Subcutaneous abdominal adipose tissue (tissue), 5 donors: ENCODE measurements at regions not wholly inside any gene's neighbourhood (a gene's known extent, or its start where the extent isn't known, plus 50 kb on each side); places are given as distances from the start of the nearest gene placed in this dataset.
"Not testable (repeated sequence)": the region's sequence is repeated elsewhere in the genome, so short reads cannot be mapped to it uniquely, and the experiment has no call there.

ENCODE experiments used
- H3K27ac ChIP-seq: one replicate; pipeline ENCODE4 v1.7.0; 2013; ENCODE audit warnings: low read depth, mild to moderate bottlenecking, inconsistent platforms, low read length, moderate library complexity
- H3K27me3 ChIP-seq, 5 donors: one replicate each; pipeline ENCODE4 v1.7.0; 2013; ENCODE audit warnings: low read length in 5 of 5, inconsistent platforms in 1 of 5; ENCODE audit not compliant: control insufficient read depth in 5 of 5, insufficient read depth in 4 of 5
- H3K36me3 ChIP-seq, 5 donors: one replicate each; pipeline ENCODE4 v1.7.0; 2013; ENCODE audit warnings: low read length in 5 of 5; ENCODE audit not compliant: control insufficient read depth in 5 of 5, insufficient read depth in 5 of 5
- H3K4me1 ChIP-seq, 5 donors: one replicate each; pipeline ENCODE4 v1.7.0; 2013; ENCODE audit warnings: low read length in 5 of 5, mild to moderate bottlenecking in 3 of 5, moderate library complexity in 1 of 5; ENCODE audit not compliant: control insufficient read depth in 5 of 5, insufficient read depth in 5 of 5
- H3K4me3 ChIP-seq, 5 donors: one replicate each; pipeline ENCODE4 v1.7.0; 2013; ENCODE audit warnings: low read length in 5 of 5, low read depth in 1 of 5
- H3K9ac ChIP-seq, 5 donors: one replicate each; pipeline ENCODE4 v1.7.0; 2013; ENCODE audit warnings: low read length in 5 of 5, mild to moderate bottlenecking in 4 of 5, moderate library complexity in 3 of 5
- H3K9me3 ChIP-seq, 5 donors: one replicate each; pipeline ENCODE4 v1.7.0; 2013; ENCODE audit warnings: low read length in 5 of 5; ENCODE audit not compliant: control insufficient read depth in 5 of 5
- donor health status: healthy.
- donor health status: healthy.
- donor health status: healthy.
- donor health status: healthy.
- donor health status: healthy.

- not testable (repeated sequence) for H3K9ac ChIP-seq, H3K9me3 ChIP-seq, H3K27ac ChIP-seq, H3K4me3 ChIP-seq, H3K4me1 ChIP-seq, H3K36me3 ChIP-seq
- H3K27me3 ChIP-seq = peaks cover 0 to 10% (median 3%) of the 10 kb centered on the region in 5 donors
Observed at GRCh38 chr17:21470422-21470821, 94.3 kb downstream of the KCNJ12 start.

- Histone ChIP-seq H3K36me3 (no peaks in the 10 kb centered on the region), H3K4me1 (no peaks in the 10 kb centered on the region), H3K9me3 (no peaks in the 10 kb centered on the region), H3K27ac (no peak overlapping the region), H3K27me3 (peaks cover 0 to 10% (median 3%) of the 10 kb centered on the region in 5 donors), H3K9ac (no peak overlapping the region), H3K4me3 (no peak overlapping the region)
Observed at GRCh38 chr17:21470861-21471260, 94.7 kb downstream of the KCNJ12 start.

GRCh38 chr17:21474815-21475214 is 98.7 kb downstream of the KCNJ12 start:
- H3K27me3 ChIP-seq = peaks cover 2 to 19% (median 10%) of the 10 kb centered on the region in 5 donors
- H3K4me3 ChIP-seq = no peak overlapping the region
- no peak overlapping the region for H3K9ac ChIP-seq
- H3K27ac ChIP-seq = no peak overlapping the region
- no peaks in the 10 kb centered on the region for H3K4me1 ChIP-seq
- H3K9me3 ChIP-seq = peaks cover 0 to 13% (median 7%) of the 10 kb centered on the region in 5 donors
- H3K36me3 ChIP-seq = no peaks in the 10 kb centered on the region

- Histone ChIP-seq H3K36me3 (no peaks in the 10 kb centered on the region), H3K9me3 (peaks cover 0 to 13% (median 7%) of the 10 kb centered on the region in 5 donors), H3K4me1 (no peaks in the 10 kb centered on the region), H3K27me3 (peaks cover 3 to 25% (median 10%) of the 10 kb centered on the region in 5 donors), H3K9ac (no peak overlapping the region), H3K27ac (no peak overlapping the region), H3K4me3 (no peak overlapping the region)
Observed at GRCh38 chr17:21475571-21475970, 99.4 kb downstream of the KCNJ12 start.

GRCh38 chr17:21476867-21477266 is 100.7 kb downstream of the KCNJ12 start:
- no peak overlapping the region for H3K9ac ChIP-seq
- no peak overlapping the region for H3K27ac ChIP-seq
- no peaks in the 10 kb centered on the region for H3K36me3 ChIP-seq
- peaks cover 0 to 13% (median 7%) of the 10 kb centered on the region in 5 donors for H3K9me3 ChIP-seq
- H3K27me3 ChIP-seq = peaks cover 3 to 28% (median 10%) of the 10 kb centered on the region in 5 donors
- H3K4me3 ChIP-seq = no peak overlapping the region
- H3K4me1 ChIP-seq = no peaks in the 10 kb centered on the region

- no peaks in the 10 kb centered on the region for H3K36me3 ChIP-seq
- H3K4me1 ChIP-seq = no peaks in the 10 kb centered on the region
- H3K9me3 ChIP-seq = peaks cover 0 to 13% (median 7%) of the 10 kb centered on the region in 5 donors
- H3K27ac ChIP-seq = no peak overlapping the region
- H3K4me3 ChIP-seq = no peak overlapping the region
- no peak overlapping the region for H3K9ac ChIP-seq
- peaks cover 3 to 15% (median 5%) of the 10 kb centered on the region in 5 donors for H3K27me3 ChIP-seq
Observed at GRCh38 chr17:21482189-21482865, 106.2 kb downstream of the KCNJ12 start.

- H3K9me3 ChIP-seq, H3K4me1 ChIP-seq, H3K27me3 ChIP-seq, H3K4me3 ChIP-seq, H3K9ac ChIP-seq, H3K36me3 ChIP-seq, H3K27ac ChIP-seq: not testable (repeated sequence)
Observed at GRCh38 chr17:21488043-21488442, 111.9 kb downstream of the KCNJ12 start.

- H3K9me3 ChIP-seq = no peaks in the 10 kb centered on the region
- H3K27me3 ChIP-seq = peaks cover 0 to 3% (median 0%) of the 10 kb centered on the region in 5 donors
- no peak overlapping the region for H3K27ac ChIP-seq
- no peaks in the 10 kb centered on the region for H3K4me1 ChIP-seq
- no peaks in the 10 kb centered on the region for H3K36me3 ChIP-seq
- H3K4me3 ChIP-seq = no peak overlapping the region
- no peak overlapping the region for H3K9ac ChIP-seq
Observed at GRCh38 chr17:21493993-21494392, 117.8 kb downstream of the KCNJ12 start.

GRCh38 chr17:21495281-21495680 is 119.1 kb downstream of the KCNJ12 start:
- no peaks in the 10 kb centered on the region for H3K4me1 ChIP-seq
- H3K4me3 ChIP-seq = no peak overlapping the region
- H3K27me3 ChIP-seq = peaks cover 0 to 6% (median 3%) of the 10 kb centered on the region in 5 donors
- no peak overlapping the region for H3K9ac ChIP-seq
- H3K36me3 ChIP-seq = no peaks in the 10 kb centered on the region
- no peak overlapping the region for H3K27ac ChIP-seq
- H3K9me3 ChIP-seq = no peaks in the 10 kb centered on the region

- no peak overlapping the region for H3K27ac ChIP-seq
- H3K9ac ChIP-seq = no peak overlapping the region
- peaks cover 0 to 6% (median 4%) of the 10 kb centered on the region in 5 donors for H3K27me3 ChIP-seq
- no peak overlapping the region for H3K4me3 ChIP-seq
- no peaks in the 10 kb centered on the region for H3K36me3 ChIP-seq
- no peaks in the 10 kb centered on the region for H3K9me3 ChIP-seq
- no peaks in the 10 kb centered on the region for H3K4me1 ChIP-seq
Observed at GRCh38 chr17:21500064-21500463, 123.9 kb downstream of the KCNJ12 start.
